HG03108 (cell line): ENCODE measurements at regions not wholly inside any gene's neighbourhood (a gene's known extent, or its start where the extent isn't known, plus 50 kb on each side); places are given as distances from the start of the nearest gene placed in this dataset.

Experiments
- ATAC-seq: cut with Tn5 transposase; IDR thresholded peaks from one replicate; pipeline ENCODE4 v1.9.1; 2021; ENCODE audit warnings: moderate library complexity; ENCODE audit not compliant: unreplicated experiment

DNA sequence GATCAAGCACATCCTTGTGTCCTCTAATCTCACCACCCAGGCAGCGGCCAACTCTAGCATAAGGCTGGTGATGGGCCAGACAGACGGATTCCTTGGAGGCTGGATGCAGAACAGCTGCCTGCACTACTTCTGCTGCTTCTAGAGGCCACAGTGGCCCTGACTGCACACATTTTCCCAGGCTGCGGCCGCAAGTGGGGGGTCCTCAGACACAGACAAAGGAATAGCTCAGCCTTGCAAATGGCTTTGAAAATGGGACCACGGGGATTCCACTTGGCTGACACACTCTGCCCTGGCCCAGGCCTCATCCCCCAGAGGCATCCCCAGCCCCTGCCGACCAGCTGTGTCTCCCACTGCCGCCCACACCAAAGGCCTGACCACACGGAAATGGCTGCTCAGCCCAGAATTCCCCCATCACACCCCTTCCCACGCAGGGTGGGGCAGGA, 540.8 kb downstream of the BNC2 start:
- no peak for ATAC-seq

DNA sequence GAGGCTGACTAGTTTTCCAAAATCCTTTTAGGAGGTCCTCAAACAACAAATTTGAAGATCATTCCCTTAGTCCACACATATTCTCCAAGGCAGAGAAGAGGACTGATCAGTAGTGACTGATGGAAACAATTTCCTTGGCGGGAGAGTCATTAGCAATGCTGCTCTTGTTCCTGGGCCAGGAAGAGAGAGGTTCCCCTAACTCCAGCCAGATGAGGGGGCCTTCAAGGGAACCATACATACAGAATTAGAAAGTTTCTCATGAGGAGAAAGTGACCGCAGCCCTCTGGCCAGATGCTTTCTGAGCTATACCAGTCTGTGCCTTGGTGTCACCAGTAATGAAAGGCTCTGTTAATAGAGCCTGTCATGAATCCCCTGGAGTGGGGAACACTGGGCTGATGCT, 539.4 kb downstream of the BNC2 start:
- ATAC-seq: no peak

DNA sequence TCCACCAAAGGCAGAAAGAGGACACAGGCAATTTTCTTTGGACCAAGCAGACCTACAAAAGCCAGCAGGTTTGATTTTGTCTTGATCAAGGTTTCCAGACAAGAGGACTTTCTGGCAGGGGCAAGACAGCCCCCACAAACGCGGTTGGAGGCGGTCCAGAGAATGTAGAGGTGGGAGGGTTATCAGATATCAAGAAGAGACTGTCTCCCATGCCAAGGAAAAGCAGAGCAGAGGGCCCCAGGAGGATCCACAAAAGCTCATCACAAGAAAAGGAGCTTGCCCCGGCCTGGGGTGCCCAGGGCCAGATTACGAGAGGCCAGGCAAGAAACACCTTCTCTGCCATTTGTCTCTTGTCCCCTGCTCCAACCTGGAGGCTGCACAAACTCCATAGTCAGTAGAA, 538.9 kb downstream of the BNC2 start:
- ATAC-seq: no peak

DNA sequence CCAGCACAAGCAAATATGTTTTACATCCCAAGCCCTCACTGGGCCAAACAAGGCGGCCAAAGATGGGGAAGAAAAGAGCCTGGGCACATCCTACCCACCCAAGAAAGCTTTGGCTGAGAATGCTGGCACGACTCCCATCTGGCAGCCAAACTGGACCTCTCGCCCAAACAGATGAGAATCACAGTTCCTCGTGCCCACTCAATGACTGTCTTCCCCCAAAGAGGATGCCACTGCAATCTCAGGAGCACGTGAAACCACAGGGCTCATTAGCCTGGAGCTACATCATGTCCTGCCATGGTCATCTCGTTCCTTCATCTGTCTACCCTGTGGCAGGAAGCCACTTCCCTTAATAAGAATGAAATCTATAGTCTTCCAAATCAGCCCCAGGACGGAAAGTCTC, 536.8 kb downstream of the BNC2 start:
- no peak for ATAC-seq

DNA sequence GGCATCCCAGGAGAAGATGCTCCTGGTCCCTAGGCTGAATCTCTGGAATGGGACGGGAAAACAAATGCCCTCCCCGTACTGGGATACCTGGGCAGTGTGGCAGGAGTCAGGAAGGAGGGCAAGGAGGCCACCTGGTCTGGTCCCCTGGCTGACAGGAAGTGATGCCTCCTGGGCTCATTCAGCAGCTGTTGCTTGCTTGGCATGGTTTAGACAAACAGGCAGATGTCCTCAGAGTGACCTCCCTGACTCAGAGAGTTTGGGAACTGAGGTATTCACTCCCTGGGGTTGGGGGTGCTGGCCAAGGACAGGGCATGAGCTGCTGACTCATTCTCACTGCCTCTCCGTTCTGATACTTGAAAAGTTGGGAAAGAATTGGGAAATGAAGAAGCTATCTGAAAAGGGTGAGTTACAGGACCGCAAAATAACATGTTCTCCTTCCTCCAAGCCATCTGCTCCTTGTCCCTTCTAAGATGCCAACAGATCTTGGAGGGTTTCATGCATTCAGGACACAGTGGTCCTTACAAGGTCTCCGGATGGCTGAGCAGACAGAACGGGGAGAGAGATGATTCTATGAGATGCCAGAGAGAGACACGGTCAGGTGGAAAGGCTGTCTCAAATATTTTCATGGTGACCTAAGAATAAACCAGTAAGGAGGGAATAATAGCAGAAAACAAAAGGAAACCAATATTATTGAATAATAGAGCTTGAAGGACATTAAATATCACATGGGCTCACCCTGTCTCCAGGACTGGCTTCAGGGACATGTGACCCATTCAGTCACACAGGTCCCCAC, 534.5 kb downstream of the BNC2 start:
- no peak for ATAC-seq

DNA sequence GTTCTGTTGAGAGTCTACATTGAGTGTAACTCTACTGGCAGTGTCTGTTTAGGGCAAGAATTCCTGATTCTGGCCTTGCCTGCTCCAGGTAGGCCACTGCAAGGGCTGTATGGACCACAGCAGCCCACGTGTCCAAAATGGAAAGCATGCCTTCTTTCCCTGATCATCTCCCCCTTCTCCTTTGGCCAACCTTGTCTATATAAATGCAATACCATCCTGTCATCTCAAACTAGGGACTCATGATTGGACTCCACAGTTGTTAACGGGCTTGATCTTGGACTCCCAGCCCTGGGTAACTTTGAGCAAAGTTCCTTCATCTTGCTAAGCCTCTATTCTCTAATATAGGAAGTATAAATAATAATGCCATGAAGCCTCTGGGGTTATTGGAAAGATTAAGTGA, 533.6 kb downstream of the BNC2 start:
- ATAC-seq: no peak

DNA sequence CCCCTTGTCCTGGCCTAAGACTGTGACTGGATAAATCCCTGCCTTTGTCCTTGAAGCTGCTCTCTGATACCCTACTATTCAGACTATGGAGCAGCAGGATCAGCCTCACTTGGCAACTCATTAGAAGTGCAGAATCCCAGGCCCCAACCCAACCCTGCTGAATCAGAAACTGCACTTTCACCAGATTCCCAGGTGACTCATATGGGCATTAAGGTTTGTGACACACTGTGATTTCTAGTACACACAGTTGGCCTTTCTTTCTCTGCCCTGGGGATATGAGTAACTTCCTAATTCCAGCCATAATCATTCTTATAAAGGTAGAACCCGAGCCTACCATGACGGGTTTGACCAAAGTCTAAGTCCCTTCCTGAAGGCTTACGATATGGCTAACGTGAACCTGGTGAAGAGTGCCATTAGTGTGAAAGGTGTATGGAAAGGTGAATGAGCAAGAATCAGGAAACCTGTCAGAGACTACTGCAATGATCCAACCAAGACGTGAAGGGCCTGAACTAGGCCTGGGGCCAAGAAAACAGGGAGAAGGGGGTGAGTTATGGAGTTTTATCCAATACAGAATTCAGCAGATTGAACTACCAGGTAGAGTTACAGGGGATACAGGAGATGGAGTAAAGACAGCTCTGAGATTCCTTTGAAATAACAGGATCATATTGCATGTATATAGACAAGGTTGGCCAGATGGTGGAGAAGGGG, 533.0 kb downstream of the BNC2 start:
- ATAC-seq: no peak

DNA sequence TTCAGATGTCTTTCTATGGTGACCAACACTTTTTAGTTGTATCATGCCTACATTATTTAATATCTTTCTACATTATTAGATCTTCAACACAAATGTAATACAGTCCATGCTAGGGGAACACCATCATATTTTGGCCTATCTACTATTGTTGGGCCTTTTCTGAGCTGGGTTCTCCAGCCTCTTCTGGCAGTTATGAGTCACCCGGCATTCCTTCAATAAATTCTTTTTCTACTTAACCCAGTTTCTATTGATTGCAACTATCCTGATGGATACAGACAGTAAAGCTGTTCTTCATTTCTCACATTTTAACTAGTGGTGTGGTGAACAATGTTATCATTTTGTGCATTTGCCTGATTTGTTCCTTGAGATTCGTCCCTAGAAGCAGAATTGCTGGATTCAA, 529.3 kb downstream of the BNC2 start:
- no peak for ATAC-seq

DNA sequence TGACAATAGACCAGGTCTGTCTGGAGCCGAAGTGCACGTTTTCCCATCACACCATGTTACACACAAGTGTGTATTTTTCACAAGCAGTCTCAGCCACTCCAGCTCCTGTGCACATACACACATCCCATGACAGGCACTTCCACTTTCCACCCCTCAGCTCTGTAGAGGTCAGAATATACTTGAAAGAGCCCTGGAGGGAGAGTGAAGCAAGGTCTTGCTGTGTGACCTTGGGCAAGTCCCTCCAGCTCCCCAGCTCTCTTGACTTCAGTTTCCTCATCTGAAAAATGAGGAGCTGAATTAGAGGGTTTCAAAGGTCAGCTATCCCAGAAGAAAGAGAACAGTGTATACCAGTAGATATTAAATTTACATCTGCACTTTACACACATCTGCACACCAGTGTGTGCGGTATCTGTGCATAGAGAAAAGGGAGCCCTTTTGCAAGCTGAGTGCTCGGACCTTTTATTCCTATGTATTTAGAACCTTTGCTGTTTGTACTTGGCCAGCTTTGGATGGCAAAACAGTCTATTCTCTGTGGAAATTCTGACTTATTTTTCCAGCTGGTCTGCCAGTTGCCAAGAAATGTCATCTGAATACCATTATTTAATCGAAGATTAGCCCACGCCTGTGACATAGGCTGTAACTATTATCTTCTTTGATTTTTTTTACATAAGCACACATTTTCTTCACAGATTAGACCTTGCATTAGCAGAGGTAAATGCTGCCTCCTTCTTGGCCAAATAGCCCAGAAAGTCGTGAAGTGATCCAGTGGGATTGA, 528.0 kb downstream of the BNC2 start:
- ATAC-seq: no peak

DNA sequence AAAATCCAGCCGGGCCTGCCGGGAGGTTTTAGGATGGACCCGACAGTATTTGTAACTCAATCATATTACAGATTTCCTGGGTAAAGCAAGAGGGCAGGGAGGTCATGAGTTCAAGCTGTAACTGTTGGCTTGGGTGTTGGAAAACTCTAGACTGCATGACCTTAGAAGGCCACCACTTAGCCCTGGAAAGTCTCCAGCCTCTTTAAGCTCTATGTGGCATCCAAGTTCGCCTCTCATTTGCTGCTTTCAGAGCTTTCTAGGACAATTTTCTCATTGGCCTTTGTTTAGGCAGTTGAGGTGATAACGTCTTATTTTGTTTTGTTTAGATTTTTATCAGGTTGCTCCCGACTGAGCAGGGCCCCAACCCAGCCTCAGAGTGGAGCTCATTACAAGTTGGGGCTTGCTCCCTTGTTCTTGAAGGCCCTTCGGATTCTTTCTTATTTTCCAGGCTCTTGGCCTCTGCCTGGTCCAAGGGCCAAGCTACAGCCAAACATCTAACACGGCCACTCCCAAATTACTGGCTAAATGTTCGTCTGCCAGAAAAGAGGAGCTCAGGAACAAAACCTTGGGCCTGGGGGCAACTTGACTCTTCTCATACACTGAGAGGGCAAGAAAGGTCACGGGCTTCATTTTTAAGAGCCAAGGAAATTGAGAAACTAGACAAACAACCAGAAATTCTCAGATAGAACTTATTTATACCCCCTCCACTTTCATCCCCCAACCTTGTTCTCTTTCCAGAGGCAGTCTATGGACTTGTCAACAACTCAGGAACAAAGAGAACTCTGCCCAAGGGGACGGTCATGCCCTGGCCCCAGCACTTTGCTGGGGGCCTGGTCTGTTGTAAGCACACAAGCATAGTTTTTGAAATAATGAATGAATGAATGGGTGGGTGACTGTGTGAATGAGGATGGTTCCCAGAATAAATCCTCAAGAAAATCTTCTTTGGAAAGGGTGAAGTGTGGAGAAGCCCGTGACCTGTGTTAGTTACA, 526.9 kb downstream of the BNC2 start:
- ATAC-seq: no peak

DNA sequence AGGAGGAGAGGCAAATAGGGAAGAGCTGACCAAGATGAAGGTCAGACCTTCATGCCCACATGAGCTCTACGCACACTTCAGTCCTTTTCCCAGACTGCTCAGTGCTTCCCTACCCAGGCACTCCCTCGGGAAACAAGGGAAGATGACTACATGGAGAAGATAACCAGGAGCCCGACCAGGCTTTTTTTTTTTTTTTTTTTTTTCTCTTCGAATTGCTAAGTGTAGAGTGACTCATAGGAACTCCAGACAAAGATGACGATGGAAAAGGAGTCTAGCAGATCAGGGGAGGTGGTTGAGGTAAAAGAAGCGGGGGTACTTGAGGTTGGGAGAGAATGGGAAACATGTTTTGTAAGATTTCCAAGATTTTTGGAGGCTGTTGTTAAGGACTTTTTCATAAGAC, 526.1 kb downstream of the BNC2 start:
- ATAC-seq: no peak

DNA sequence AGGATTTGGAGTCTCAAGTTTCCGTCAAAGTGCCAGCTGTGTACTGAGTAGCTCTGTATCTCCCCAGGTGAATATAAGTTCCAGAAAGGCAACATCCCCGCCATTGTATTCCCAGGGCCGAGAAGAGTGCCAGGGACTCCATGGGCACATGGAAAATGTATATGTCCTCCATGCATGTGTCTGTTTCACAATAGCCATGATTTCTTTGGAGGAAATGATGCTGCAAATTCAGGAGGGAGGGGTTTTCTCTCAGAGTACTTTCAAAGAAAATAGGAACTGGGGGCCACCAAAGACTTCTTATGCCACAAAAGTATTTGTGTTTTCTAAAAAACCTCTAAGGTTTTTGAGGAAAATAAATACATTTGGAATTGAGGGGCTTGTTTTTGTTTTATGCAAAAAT, 524.6 kb downstream of the BNC2 start:
- ATAC-seq: no peak

DNA sequence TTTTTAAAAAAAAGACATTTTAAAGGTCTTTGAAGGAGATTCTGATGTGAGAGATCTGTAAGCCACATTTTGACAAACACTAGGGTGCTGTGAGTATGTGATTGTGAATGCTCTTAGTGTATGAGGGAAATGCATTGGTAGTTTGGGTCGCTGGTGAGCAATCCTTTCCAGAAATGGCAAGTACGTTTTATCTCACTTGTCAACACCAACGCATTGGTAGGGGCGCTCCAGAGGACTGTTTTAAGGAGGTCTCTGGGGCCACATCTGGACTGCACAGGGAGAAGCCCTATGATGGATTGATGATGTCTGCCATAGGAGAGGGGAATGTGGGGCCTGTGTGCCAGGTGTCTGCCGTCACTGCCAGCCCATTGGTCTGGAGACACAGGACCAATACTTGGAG, 522.6 kb downstream of the BNC2 start:
- ATAC-seq: no peak

DNA sequence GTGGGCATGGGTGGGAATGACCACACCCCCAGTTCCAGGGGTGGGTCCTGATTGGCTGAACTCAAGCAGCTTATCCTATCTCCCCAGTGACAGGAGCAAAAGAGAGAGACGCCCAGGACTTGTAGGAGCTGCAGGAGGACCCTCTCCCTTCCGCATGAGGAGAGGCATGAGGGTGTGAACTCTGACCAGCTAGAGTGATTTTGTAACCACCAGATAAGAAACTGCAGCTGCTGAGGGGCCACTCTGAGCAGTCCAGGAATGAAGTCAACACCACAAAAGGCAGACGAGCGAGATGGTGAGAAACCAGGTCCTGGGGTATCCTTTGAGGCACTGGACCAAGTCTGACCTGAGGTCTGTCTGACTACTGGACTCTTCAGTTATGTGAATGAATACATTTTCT, 521.9 kb downstream of the BNC2 start:
- ATAC-seq: no peak

DNA sequence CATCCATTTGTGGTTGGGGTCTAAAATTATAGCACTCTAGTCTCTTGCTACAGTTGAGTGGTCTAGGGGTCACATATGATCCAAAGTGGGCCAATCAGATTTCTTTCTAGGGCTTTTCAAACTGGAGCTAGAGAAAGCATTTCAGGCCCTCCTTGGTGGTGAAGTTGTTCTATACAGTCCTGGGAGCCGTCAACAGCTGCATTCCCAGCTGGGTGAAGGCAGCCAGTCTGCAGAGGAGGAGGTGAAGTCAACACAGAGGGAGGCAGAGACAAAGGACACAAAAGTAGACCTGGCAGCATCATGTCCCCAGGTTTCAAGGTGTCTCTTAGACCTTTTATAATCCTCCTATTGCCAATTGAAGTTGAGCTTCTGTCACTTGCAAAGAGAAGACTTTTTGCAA, 518.2 kb downstream of the BNC2 start:
- no peak for ATAC-seq

DNA sequence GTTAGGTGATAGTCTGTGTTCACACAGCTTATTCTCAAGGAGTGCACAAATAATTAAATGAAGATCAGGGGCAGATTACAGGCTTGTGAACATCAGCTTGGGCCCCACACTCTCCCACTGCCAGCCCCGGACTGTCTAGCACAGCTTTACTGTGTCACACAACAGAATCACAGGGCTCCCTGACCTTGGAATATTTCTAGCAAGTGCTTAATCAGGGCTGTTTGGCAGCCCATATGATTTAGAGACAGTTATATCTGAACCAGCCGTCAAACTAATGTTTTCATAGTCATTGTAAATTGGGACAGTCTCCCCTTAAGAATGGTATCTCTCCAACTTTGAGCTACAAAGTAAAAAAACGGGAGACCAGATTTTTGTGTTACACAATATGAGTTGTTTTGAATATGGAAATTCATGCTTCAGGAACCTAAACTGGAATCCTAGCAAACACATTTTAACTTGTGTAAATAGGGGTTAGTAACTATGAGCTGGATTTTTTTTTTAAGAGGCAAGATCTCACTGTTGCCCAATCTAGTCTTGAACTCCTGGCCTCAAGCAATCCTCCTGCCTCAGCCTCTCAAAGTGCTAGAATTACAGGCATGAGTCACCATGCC, 517.6 kb downstream of the BNC2 start:
- no peak for ATAC-seq

DNA sequence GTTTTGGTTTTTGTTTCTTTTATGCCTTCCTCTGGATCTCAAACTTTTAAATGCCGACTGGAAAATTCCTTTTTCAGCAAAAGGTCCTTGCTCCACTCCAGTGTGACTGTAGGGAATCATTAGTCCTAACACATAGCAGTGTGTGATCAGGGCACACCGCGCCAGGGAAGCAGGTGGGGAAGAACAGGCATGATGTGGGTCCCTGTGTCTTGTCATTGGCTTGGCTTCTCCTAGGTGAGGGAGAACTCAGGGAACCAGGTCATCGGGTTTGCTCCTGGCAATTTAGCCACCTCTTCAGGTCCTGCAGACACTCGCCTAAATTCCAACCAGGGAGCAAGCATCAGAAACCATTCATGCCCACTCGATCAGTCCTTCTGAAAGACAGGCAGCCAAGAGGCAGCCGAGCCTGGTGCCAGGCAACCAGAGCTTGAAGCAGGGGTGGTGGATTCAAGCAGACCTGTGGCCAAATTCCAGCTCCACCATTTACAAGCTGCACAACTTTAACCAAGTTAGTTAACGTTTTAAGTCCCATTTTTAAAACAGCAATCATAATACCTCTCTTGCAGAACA, 514.2 kb downstream of the BNC2 start:
- no peak for ATAC-seq

DNA sequence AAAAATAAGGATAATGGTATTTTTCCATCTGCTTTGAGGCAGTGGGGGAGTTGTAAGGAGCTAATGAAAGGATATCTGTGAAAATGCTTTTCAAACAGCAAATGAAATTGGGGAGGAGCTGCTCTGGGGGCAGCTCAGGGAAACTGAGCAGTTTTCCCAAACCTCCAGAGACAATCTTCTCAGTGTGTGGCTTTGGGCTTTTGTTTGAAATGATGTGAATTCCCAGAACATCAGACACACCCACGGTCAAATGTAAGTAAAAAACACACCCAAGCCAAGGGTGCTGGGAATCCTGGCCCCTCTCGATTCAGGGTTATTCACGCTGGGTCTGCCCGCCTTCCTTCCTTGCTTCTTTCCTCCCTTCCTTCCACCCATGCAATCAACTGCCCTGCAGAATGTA, 512.6 kb downstream of the BNC2 start:
- no peak for ATAC-seq

DNA sequence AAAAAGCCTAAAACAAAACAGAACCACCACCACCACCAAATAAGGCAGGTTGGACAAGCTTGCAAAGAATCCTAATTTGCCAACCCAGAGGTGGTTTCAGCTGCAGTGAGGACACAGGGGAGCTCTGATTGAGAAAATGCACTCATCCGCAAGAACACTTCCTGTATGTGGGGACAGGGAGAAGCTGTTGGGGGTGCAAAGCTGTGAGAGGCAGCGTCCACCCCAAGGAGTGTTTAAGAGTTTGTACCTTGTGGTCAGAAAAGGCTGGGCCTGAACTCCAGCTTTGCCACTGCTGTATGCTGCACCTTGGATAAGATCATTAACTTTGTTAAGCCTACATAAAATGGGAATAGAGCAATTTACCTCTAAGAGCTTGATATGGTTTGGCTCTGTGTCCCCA, 511.7 kb downstream of the BNC2 start:
- no peak for ATAC-seq
